CD4-positive, CD25-positive, alpha-beta regulatory T cell (primary cell): ENCODE measurements at regions not wholly inside any gene's neighbourhood (a gene's known extent, or its start where the extent isn't known, plus 50 kb on each side); places are given as distances from the start of the nearest gene placed in this dataset.
"Not testable (repeated sequence)": the region's sequence is repeated elsewhere in the genome, so short reads cannot be mapped to it uniquely, and the experiment has no call there.

Experiments used
- ATAC-seq, 2 donors: fragments of 150-1000 bp; cut with Tn5 transposase; one replicate each; pipeline ENCODE4 v1.10.0; 2021; ENCODE audit warnings: low read depth in 2 of 2, moderate number of reproducible peaks in 2 of 2, moderate library complexity in 1 of 2
- DNase-seq, 3 donors: peaks; one replicate each; pipeline versions ENCODE4 v3.0.0 to v3.0.0-alpha.2; 2012 to 2022; ENCODE audit warnings: mixed read lengths in 1 of 3
- H3K27ac ChIP-seq: one replicate; pipeline ENCODE4 v1.7.0; 2013; ENCODE audit warnings: mild to moderate bottlenecking, low read length; ENCODE audit not compliant: insufficient read depth, poor library complexity, severe bottlenecking
- H3K27me3 ChIP-seq: one replicate; pipeline ENCODE4 v1.7.0; 2013; ENCODE audit warnings: low read length; ENCODE audit not compliant: control insufficient read depth, insufficient read depth
- H3K36me3 ChIP-seq: one replicate; pipeline ENCODE4 v1.7.0; 2013; ENCODE audit warnings: mild to moderate bottlenecking, low read length, moderate library complexity; ENCODE audit not compliant: control insufficient read depth, insufficient read depth
- H3K4me1 ChIP-seq: 2 replicates; pipeline ENCODE4 v1.7.0; 2013; ENCODE audit warnings: mild to moderate bottlenecking, low read length; ENCODE audit not compliant: insufficient read depth, control insufficient read depth, poor library complexity, severe bottlenecking
- H3K4me3 ChIP-seq: one replicate; pipeline ENCODE4 v1.7.0; 2013; ENCODE audit warnings: low read depth, mild to moderate bottlenecking, low read length, moderate library complexity
- H3K9me3 ChIP-seq, 2 experiments: 1 replicate in 1 of 2; 2 replicates in 1 of 2; pipeline ENCODE4 v1.7.0; 2013; ENCODE audit warnings: low read length in 2 of 2, mild to moderate bottlenecking in 1 of 2, moderate library complexity in 1 of 2; ENCODE audit not compliant: control insufficient read depth in 2 of 2
- H3K27ac Mint-ChIP-seq, 3 donors: one replicate each; pipeline ENCODE4 v1.8.0; 2020 to 2022; ENCODE audit warnings: mild to moderate bottlenecking in 3 of 3, mixed read lengths in 3 of 3, moderate library complexity in 2 of 3
- H3K27me3 Mint-ChIP-seq: one replicate; pipeline ENCODE4 v1.8.0; 2022; ENCODE audit warnings: mild to moderate bottlenecking, mixed read lengths
- H3K36me3 Mint-ChIP-seq: one replicate; pipeline ENCODE4 v1.8.0; 2020; ENCODE audit warnings: mixed read lengths
- H3K4me1 Mint-ChIP-seq, 4 donors: one replicate each; pipeline ENCODE4 v1.8.0; 2020 to 2022; ENCODE audit warnings: mixed read lengths in 4 of 4, mild to moderate bottlenecking in 1 of 4
- H3K4me3 Mint-ChIP-seq, 4 donors: one replicate each; pipeline ENCODE4 v1.8.0; 2020 to 2022; ENCODE audit warnings: mild to moderate bottlenecking in 4 of 4, mixed read lengths in 4 of 4, moderate library complexity in 3 of 4
- H3K9me3 Mint-ChIP-seq, 7 donors: one replicate each; pipeline ENCODE4 v1.8.0; 2020 to 2022; ENCODE audit warnings: mixed read lengths in 7 of 7, mild to moderate bottlenecking in 3 of 7, moderate library complexity in 2 of 7

GRCh38 chr6:50543666-50544065 is 169.7 kb upstream of the TFAP2D start:
- Histone ChIP-seq H3K36me3 (no peaks in the 10 kb centered on the region), H3K4me3 (no peak overlapping the region), H3K27me3 (no peaks in the 10 kb centered on the region), H3K4me1 (no peaks in the 10 kb centered on the region), H3K27ac (no peak overlapping the region), H3K9me3 (no peaks in the 10 kb centered on the region)
- Mint-ChIP-seq H3K4me1 (no peaks in the 10 kb centered on the region), H3K27ac (no peak overlapping the region), H3K9me3 (peaks cover 0 to 6% (median 2%) of the 10 kb centered on the region in 7 donors), H3K36me3 (no peaks in the 10 kb centered on the region), H3K4me3 (no peak overlapping the region), H3K27me3 (no peaks in the 10 kb centered on the region)
- no peak for ATAC-seq
- no peak for DNase-seq

GRCh38 chr6:50549026-50549425 is 164.3 kb upstream of the TFAP2D start:
- no peaks in the 10 kb centered on the region for H3K9me3 ChIP-seq
- H3K36me3 ChIP-seq = no peaks in the 10 kb centered on the region
- Mint-ChIP-seq H3K4me1 (no peaks in the 10 kb centered on the region), H3K4me3 (no peak overlapping the region), H3K27me3 (no peaks in the 10 kb centered on the region), H3K9me3 (peaks cover 0 to 6% (median 3%) of the 10 kb centered on the region in 7 donors), H3K36me3 (no peaks in the 10 kb centered on the region), H3K27ac (no peak overlapping the region)
- ATAC-seq (no peak), DNase-seq (no peak)
- no peaks in the 10 kb centered on the region for H3K4me1 ChIP-seq
- H3K27me3 ChIP-seq = no peaks in the 10 kb centered on the region
- H3K27ac ChIP-seq = no peak overlapping the region
- H3K4me3 ChIP-seq = no peak overlapping the region

GRCh38 chr6:50549475-50549874 is 163.9 kb upstream of the TFAP2D start:
- Histone ChIP-seq H3K27me3 (no peaks in the 10 kb centered on the region), H3K4me3 (no peak overlapping the region), H3K9me3 (no peaks in the 10 kb centered on the region), H3K36me3 (no peaks in the 10 kb centered on the region), H3K27ac (no peak overlapping the region), H3K4me1 (no peaks in the 10 kb centered on the region)
- no peaks in the 10 kb centered on the region for H3K27me3 Mint-ChIP-seq
- peaks cover 0 to 10% (median 4%) of the 10 kb centered on the region in 7 donors for H3K9me3 Mint-ChIP-seq
- no peak for DNase-seq
- no peaks in the 10 kb centered on the region for H3K4me1 Mint-ChIP-seq
- no peaks in the 10 kb centered on the region for H3K36me3 Mint-ChIP-seq
- H3K27ac Mint-ChIP-seq = no peak overlapping the region
- no peak for ATAC-seq
- no peak overlapping the region for H3K4me3 Mint-ChIP-seq

GRCh38 chr6:50555982-50556381 is 157.3 kb upstream of the TFAP2D start:
- Histone ChIP-seq H3K27me3 (no peaks in the 10 kb centered on the region), H3K9me3 (no peaks in the 10 kb centered on the region), H3K36me3 (no peaks in the 10 kb centered on the region), H3K4me3 (no peak overlapping the region), H3K4me1 (no peaks in the 10 kb centered on the region), H3K27ac (no peak overlapping the region)
- Mint-ChIP-seq H3K4me1 (no peaks in the 10 kb centered on the region), H3K27me3 (no peaks in the 10 kb centered on the region), H3K4me3 (no peak overlapping the region), H3K36me3 (no peaks in the 10 kb centered on the region), H3K9me3 (peaks cover 0 to 8% (median 4%) of the 10 kb centered on the region in 7 donors), H3K27ac (no peak overlapping the region)
- ATAC-seq = no peak
- DNase-seq = no peak

GRCh38 chr6:50565004-50565403 is 148.3 kb upstream of the TFAP2D start:
- Mint-ChIP-seq H3K9me3 (peaks cover 0 to 6% (median 0%) of the 10 kb centered on the region in 7 donors), H3K27ac (no peak overlapping the region), H3K4me3 (no peak overlapping the region), H3K4me1 (no peaks in the 10 kb centered on the region), H3K27me3 (no peaks in the 10 kb centered on the region), H3K36me3 (no peaks in the 10 kb centered on the region)
- ATAC-seq (no peak), DNase-seq (no peak)
- Histone ChIP-seq H3K36me3 (no peaks in the 10 kb centered on the region), H3K27ac (no peak overlapping the region), H3K27me3 (no peaks in the 10 kb centered on the region), H3K9me3 (peaks cover 0 to 4% of the 10 kb centered on the region in 2 experiments), H3K4me1 (no peaks in the 10 kb centered on the region), H3K4me3 (no peak overlapping the region)

GRCh38 chr6:50571230-50571629 is 142.1 kb upstream of the TFAP2D start:
- ATAC-seq, DNase-seq: not testable (repeated sequence)

GRCh38 chr6:50585441-50586330 is 127.6 kb upstream of the TFAP2D start:
- H3K4me1 Mint-ChIP-seq = no peaks in the 10 kb centered on the region
- Histone ChIP-seq H3K4me1 (no peaks in the 10 kb centered on the region), H3K27me3 (no peaks in the 10 kb centered on the region), H3K27ac (no peak overlapping the region), H3K4me3 (no peak overlapping the region), H3K36me3 (no peaks in the 10 kb centered on the region), H3K9me3 (no peaks in the 10 kb centered on the region)
- H3K4me3 Mint-ChIP-seq = no peak overlapping the region
- DNase-seq (no peak), ATAC-seq (no peak)
- no peaks in the 10 kb centered on the region for H3K36me3 Mint-ChIP-seq
- H3K27me3 Mint-ChIP-seq = no peaks in the 10 kb centered on the region
- H3K27ac Mint-ChIP-seq = no peak overlapping the region
- H3K9me3 Mint-ChIP-seq = peaks cover 0 to 9% (median 2%) of the 10 kb centered on the region in 7 donors

More at GRCh38 chr6:50571230-50571629, 142.1 kb upstream of the TFAP2D start:
- H3K36me3 Mint-ChIP-seq, H3K4me3 Mint-ChIP-seq, H3K9me3 ChIP-seq, H3K27ac Mint-ChIP-seq, H3K27ac ChIP-seq, H3K36me3 ChIP-seq, H3K27me3 ChIP-seq, H3K4me1 Mint-ChIP-seq, H3K4me3 ChIP-seq, H3K4me1 ChIP-seq, H3K27me3 Mint-ChIP-seq: not testable (repeated sequence)
- H3K9me3 Mint-ChIP-seq = peaks cover 3 to 11% (median 7%) of the 10 kb centered on the region in 7 donors

GRCh38 chr6:50586331-50586675 is 127.0 kb upstream of the TFAP2D start:
- H3K27me3 Mint-ChIP-seq = peaks cover 1% of the 10 kb centered on the region
- H3K4me3 Mint-ChIP-seq = no peak overlapping the region

More at GRCh38 chr6:50586331-50586675, 127.0 kb upstream of the TFAP2D start:
- Histone ChIP-seq H3K4me3 (no peak overlapping the region), H3K27me3 (no peaks in the 10 kb centered on the region), H3K36me3 (no peaks in the 10 kb centered on the region), H3K4me1 (no peaks in the 10 kb centered on the region), H3K27ac (no peak overlapping the region), H3K9me3 (no peaks in the 10 kb centered on the region)
- Mint-ChIP-seq H3K27ac (no peak overlapping the region), H3K4me1 (no peaks in the 10 kb centered on the region), H3K9me3 (peaks cover 0 to 9% (median 2%) of the 10 kb centered on the region in 7 donors), H3K36me3 (no peaks in the 10 kb centered on the region)
- no peak for ATAC-seq
- no peak for DNase-seq
